22Rv1 (cell line): ENCODE measurements at regions not wholly inside any gene's neighbourhood (a gene's known extent, or its start where the extent isn't known, plus 50 kb on each side); places are given as distances from the start of the nearest gene placed in this dataset.

Experiments used
- ZFX ChIP-seq: fragments of 450-650 bp; IDR thresholded peaks from 2 replicates; pipeline ENCODE4 v1.6.1; 2017; ENCODE audit warnings: antibody characterized with exemption, borderline replicate concordance
- TF ChIP-seq, protein P1 (sequence below): fragments of 450-650 bp; IDR thresholded peaks from 2 replicates; pipeline ENCODE4 v1.5.1; 2017; ENCODE audit warnings: mild to moderate bottlenecking

- TF ChIP-seq, protein P1, sequence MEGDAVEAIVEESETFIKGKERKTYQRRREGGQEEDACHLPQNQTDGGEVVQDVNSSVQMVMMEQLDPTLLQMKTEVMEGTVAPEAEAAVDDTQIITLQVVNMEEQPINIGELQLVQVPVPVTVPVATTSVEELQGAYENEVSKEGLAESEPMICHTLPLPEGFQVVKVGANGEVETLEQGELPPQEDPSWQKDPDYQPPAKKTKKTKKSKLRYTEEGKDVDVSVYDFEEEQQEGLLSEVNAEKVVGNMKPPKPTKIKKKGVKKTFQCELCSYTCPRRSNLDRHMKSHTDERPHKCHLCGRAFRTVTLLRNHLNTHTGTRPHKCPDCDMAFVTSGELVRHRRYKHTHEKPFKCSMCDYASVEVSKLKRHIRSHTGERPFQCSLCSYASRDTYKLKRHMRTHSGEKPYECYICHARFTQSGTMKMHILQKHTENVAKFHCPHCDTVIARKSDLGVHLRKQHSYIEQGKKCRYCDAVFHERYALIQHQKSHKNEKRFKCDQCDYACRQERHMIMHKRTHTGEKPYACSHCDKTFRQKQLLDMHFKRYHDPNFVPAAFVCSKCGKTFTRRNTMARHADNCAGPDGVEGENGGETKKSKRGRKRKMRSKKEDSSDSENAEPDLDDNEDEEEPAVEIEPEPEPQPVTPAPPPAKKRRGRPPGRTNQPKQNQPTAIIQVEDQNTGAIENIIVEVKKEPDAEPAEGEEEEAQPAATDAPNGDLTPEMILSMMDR: no peak
- TF ChIP-seq ZFX: no peak
Measured at GRCh38 chr9:90073186-90073945, 468.6 kb downstream of the GADD45G start.
